MCF 10A (cell line): ENCODE measurements at regions not wholly inside any gene's neighbourhood (a gene's known extent, or its start where the extent isn't known, plus 50 kb on each side); places are given as distances from the start of the nearest gene placed in this dataset.

Source experiments
- BruUV-seq: library from RNA; stranded (reverse); fragments of 400-500 nt; replicated peaks from 2 replicates; lab custom pipeline; 2021; lab: Mats Ljungman, UMichigan
- CTCF ChIA-PET: fragments of 300-600 bp; sonication (Branson Sonifier 250); formaldehyde crosslinking; extraction: SDS; loops from one replicate; lab custom pipeline; 2021; ENCODE audit warnings: antibody characterized with exemption, inconsistent platforms; lab: Yijun Ruan, JAX
- POLR2A ChIA-PET: fragments of 300-600, 350-650 bp; sonication (Branson Sonifier 250); formaldehyde crosslinking; extraction: SDS; loops from one replicate; lab custom pipeline; 2020; ENCODE audit warnings: antibody characterized with exemption, inconsistent platforms; lab: Yijun Ruan, JAX
- DNase-seq: peaks from one replicate; pipeline ENCODE4 v3.0.0-alpha.2; 2018; ENCODE audit not compliant: unreplicated experiment
- H3K27ac Mint-ChIP-seq: one replicate; pipeline ENCODE4 v1.8.0; 2022; ENCODE audit warnings: mild to moderate bottlenecking, low read depth, mixed read lengths; ENCODE audit not compliant: unreplicated experiment
- H3K27me3 Mint-ChIP-seq: one replicate; pipeline ENCODE4 v1.8.0; 2022; ENCODE audit warnings: mixed read lengths; ENCODE audit not compliant: insufficient read depth, unreplicated experiment
- H3K36me3 Mint-ChIP-seq: one replicate; pipeline ENCODE4 v1.8.0; 2022; ENCODE audit warnings: mild to moderate bottlenecking, moderate library complexity, mixed read lengths; ENCODE audit not compliant: insufficient read depth, unreplicated experiment
- H3K4me1 Mint-ChIP-seq: one replicate; pipeline ENCODE4 v1.8.0; 2022; ENCODE audit warnings: mixed read lengths; ENCODE audit not compliant: insufficient read depth, unreplicated experiment
- H3K4me3 Mint-ChIP-seq: one replicate; pipeline ENCODE4 v1.8.0; 2022; ENCODE audit warnings: mild to moderate bottlenecking, moderate library complexity, mixed read lengths; ENCODE audit not compliant: unreplicated experiment
- H3K9me3 Mint-ChIP-seq: one replicate; pipeline ENCODE4 v1.8.0; 2022; ENCODE audit warnings: mixed read lengths; ENCODE audit not compliant: unreplicated experiment
- intact Hi-C: fragments of 100-400 bp; cut with micrococcal nuclease; formaldehyde crosslinking; loops from 2 replicates; pipeline ENCODE4 v1.14.1; 2022
- TF ChIP-seq, protein P1 (sequence below): fragments of 200-600 bp; IDR thresholded peaks from one replicate; pipeline ENCODE4 v1.8.0; 2022; ENCODE audit warnings: antibody characterized with exemption, mild to moderate bottlenecking; ENCODE audit not compliant: unreplicated experiment

GRCh38 chr17:79360196-79360595 lies 250.7 kb downstream of the RBFOX3 start:
- POLR2A ChIA-PET, result interaction anchor here (0.6 kb wide), 1 partner anchor 28 kb away, joined by 3 read pairs; no protein-coding TSS in a partner anchor
- BruUV-seq, result no TSS peak
- CTCF ChIA-PET, result interaction anchor here (0.6 kb wide), 1 partner anchor 33 kb away, joined by 3 read pairs; no protein-coding TSS in a partner anchor
- TF ChIP-seq, protein P1, sequence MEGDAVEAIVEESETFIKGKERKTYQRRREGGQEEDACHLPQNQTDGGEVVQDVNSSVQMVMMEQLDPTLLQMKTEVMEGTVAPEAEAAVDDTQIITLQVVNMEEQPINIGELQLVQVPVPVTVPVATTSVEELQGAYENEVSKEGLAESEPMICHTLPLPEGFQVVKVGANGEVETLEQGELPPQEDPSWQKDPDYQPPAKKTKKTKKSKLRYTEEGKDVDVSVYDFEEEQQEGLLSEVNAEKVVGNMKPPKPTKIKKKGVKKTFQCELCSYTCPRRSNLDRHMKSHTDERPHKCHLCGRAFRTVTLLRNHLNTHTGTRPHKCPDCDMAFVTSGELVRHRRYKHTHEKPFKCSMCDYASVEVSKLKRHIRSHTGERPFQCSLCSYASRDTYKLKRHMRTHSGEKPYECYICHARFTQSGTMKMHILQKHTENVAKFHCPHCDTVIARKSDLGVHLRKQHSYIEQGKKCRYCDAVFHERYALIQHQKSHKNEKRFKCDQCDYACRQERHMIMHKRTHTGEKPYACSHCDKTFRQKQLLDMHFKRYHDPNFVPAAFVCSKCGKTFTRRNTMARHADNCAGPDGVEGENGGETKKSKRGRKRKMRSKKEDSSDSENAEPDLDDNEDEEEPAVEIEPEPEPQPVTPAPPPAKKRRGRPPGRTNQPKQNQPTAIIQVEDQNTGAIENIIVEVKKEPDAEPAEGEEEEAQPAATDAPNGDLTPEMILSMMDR, result no peak
- Mint-ChIP-seq H3K9me3 (no peaks in the 10 kb centered on the region), H3K4me3 (no peak overlapping the region), H3K36me3 (no peaks in the 10 kb centered on the region), H3K27me3 (peaks cover 98% of the 10 kb centered on the region), H3K4me1 (no peaks in the 10 kb centered on the region), H3K27ac (no peak overlapping the region)
- intact Hi-C loops, result no loop called here
- DNase-seq, result no peak

GRCh38 chr17:79356839-79357447 lies 253.9 kb downstream of the RBFOX3 start:
- ChIA-PET POLR2A (no interaction called here), CTCF (interaction anchor here (1.1 to 1.2 kb wide), 2 partner anchors 36 to 168 kb away, joined by 3 read pairs; no protein-coding TSS in a partner anchor)
- Mint-ChIP-seq H3K4me3 (no peak overlapping the region), H3K4me1 (no peaks in the 10 kb centered on the region), H3K9me3 (no peaks in the 10 kb centered on the region), H3K36me3 (no peaks in the 10 kb centered on the region), H3K27me3 (peaks cover 98% of the 10 kb centered on the region), H3K27ac (no peak overlapping the region)
- TF ChIP-seq, protein P1, result no peak
- intact Hi-C loops, result no loop called here
- DNase-seq, result no peak
- BruUV-seq, result no TSS peak

- TF ChIP-seq, protein P1, result no peak
- DNase-seq, result no peak
- Mint-ChIP-seq H3K9me3 (no peaks in the 10 kb centered on the region), H3K27ac (no peak overlapping the region), H3K36me3 (no peaks in the 10 kb centered on the region), H3K27me3 (peaks cover 98% of the 10 kb centered on the region), H3K4me1 (no peaks in the 10 kb centered on the region), H3K4me3 (no peak overlapping the region)
- BruUV-seq, result no TSS peak
- intact Hi-C loops, result no loop called here
- CTCF ChIA-PET, result interaction anchor here (0.6 to 0.7 kb wide), 2 partner anchors 72 to 169 kb away, joined by 3 to 5 read pairs; no protein-coding TSS in a partner anchor
- POLR2A ChIA-PET, result no interaction called here
These were observed 255.7 kb downstream of the RBFOX3 start for GRCh38 chr17:79355165-79355564.

- H3K27me3 Mint-ChIP-seq, result peaks cover 98% of the 10 kb centered on the region
- DNase-seq, result no peak
- H3K27ac Mint-ChIP-seq, result no peak overlapping the region
- no peaks in the 10 kb centered on the region for H3K4me1 Mint-ChIP-seq
- TF ChIP-seq, protein P1, result no peak
- no TSS peak for BruUV-seq
- ChIA-PET CTCF (interaction anchor here (0.6 kb wide), 1 partner anchor 31 kb away, joined by 3 read pairs; no protein-coding TSS in a partner anchor), POLR2A (no interaction called here)
- H3K36me3 Mint-ChIP-seq, result no peaks in the 10 kb centered on the region
- intact Hi-C loops, result no loop called here
- H3K4me3 Mint-ChIP-seq, result no peak overlapping the region
- no peaks in the 10 kb centered on the region for H3K9me3 Mint-ChIP-seq
These were observed 256.6 kb downstream of the RBFOX3 start for GRCh38 chr17:79354173-79354820.
